HG02973 (cell line): ENCODE measurements at regions not wholly inside any gene's neighbourhood (a gene's known extent, or its start where the extent isn't known, plus 50 kb on each side); places are given as distances from the start of the nearest gene placed in this dataset.
A peak's percentile ranks its signal among the peaks of the same experiment; 100 is the strongest.
"Not testable (repeated sequence)": the region's sequence is repeated elsewhere in the genome, so short reads cannot be mapped to it uniquely, and the experiment has no call there.

Experiments
- ATAC-seq: cut with Tn5 transposase; IDR thresholded peaks from one replicate; pipeline ENCODE4 v1.9.1; 2021; ENCODE audit warnings: moderate library complexity; ENCODE audit not compliant: unreplicated experiment

DNA sequence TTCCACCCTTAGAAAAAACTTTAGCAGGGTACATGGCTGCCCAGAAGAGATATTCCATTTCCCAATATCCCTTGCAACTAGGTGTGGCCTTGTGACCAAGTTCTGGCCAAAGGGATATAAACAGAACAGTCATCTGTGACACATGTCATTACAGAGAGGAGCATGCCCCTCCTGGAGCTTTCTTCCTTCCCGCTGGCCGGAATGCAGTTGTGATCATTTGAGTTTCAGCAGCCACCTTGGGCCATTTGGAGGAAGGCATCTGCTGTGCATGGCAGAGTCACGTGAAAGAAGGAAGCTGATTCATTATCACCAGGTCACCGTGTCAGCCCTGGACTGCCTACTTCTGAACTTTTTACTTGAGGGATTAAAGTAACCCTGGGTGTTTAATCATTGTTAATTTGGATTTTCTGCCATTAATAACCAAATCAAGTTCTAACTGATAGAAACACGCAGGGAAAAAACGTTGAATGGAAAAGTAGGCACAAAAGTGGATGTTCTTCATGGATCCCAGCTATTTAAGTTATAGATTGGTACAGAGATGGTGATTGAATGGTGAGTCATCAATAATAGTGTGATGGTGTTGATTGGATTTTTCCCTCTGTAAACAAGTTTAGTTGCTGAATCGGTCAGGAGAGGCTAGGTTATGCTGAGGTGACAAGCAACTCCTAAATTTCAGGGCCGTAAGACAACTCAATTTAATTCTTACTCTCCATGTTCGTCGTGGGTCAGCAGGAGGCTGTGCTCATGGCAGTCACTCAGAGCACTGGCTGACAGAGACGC, 80.7 kb upstream of the CCDC167 start:
- ATAC-seq: no peak

- no peak for ATAC-seq
Observed at GRCh38 chr6:37579444-37580067, 79.9 kb upstream of the CCDC167 start.

- ATAC-seq: no peak
Observed at GRCh38 chr6:37578104-37578503, 78.4 kb upstream of the CCDC167 start.

DNA sequence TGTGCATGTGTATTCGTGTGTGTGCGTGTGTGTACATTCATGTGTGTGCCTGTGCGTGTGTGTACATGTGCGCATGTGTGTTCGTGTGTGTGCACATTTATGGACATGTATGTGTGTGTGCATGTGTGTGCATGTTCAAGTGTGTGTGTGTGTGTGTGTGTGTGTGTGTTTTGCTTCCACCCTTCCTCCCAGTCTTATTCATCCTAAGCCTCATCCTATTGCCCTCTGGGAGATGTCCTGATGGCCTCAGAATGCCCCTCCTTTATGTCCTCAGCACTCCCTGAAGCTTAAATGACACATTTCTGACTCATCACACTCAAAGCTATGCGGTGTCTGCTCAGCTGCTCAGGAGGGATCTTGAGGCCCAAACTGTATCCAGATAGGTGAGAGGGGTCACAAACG, 76.6 kb upstream of the CCDC167 start:
- ATAC-seq: no peak

DNA sequence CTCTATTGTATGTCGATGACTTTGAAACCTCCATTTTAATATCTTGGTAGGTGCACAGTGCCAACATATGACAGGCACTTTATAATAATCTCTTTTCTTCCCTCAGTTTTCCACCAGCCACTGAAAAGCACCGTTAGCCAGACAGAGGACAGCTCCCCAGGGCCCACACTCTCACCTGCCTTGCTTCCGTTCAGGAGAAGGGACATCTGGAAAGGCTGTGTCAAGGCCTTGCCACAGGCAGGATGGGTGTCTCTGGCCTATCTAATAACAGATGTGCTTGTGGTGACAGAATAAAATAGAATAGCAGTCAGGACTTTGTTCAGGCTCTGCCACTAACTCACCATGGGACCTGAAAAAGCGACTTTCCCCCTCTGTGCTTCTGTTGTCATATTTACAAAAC, 75.5 kb upstream of the CCDC167 start:
- ATAC-seq: no peak

DNA sequence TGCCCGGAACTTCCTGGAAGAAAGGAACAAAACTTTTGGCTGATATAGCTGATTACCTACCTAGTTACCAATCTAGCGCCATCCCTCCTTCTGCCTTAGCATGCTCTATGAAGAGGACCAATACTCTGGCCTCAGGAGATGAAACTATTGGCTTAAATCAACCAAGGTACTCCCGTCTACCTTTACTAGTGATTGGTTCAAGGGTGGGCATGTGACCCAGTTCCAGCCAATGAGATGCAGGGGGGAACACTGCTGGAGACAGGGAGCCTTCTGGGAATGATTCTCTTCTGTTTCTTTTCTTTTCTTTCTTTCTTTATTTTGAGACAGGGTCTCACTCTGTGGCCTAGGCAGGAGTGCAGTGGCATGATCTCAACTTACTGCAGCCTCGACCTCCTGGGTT, 72.6 kb upstream of the CCDC167 start:
- ATAC-seq: no peak

DNA sequence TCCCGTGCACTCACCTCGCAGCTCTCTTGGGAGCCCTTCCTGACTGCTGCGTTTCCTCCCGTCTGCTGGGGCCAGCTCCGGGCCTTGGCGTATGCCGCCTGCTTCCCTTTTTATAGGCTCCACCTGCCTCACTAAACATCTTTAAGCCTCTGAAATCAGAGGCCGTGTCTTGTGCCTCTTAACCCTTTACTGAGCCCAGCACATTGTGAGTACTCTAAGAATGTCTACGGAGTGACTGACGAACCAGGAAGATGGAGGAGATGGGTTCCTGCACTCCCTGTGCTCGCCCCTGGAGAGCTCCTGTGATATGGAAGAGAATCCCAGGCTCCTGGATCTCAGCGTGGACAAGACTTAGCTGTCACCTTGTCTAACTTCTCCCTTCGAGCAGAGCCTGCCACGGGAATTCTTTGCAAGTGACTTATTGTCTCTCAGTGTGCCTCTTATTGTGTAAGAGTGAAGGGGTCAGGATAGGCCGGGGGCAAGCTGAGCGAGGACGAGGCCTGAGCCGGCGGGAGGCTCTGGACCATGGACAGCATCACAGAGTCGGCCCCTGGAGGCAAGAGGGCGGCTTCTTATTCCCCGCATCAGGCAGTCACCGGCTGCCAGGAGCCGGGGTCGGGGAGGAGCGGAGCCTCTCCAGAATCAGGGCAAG, 70.9 kb upstream of the CCDC167 start:
- ATAC-seq: no peak

GRCh38 chr6:37569743-37570481, 70.2 kb upstream of the CCDC167 start:
- ATAC-seq: no peak

DNA sequence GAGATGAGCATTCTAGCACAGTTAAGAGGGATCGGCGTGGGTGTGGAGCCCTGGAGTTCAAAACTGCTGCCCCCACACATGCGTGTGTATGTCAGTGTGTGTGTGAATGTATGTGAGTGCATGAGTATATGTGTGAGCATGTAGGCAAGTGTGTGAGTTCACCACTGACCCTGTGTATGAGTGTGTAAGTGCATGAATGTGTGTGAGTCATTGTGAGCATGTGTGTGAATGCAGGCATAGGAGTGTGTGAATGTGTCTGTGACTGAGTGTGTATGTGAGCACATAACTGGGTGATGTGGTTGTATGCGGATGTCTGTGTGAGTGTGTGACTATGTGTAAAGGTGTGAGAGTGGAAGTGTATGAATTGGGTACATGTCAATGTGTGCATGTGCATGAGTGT, 69.6 kb upstream of the CCDC167 start:
- no peak for ATAC-seq

DNA sequence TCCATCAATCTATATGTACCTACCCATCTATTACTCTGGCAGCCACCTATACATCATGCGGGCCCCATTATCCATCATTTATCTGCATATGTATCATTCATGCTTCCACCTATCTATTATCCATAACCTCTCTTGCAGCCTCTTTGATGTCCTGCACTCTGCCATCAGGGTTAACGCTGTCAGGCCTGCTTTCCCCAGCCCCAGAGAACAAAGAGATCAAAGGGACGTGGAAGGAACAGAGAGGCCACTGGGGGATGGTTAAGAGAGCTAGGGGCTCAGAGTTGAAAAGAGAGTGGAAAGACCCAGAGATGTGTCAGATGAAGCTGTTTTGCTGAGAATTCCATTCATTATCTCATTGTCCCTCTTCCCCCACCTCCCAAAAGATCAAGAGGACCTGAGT, 67.3 kb upstream of the CCDC167 start:
- no peak for ATAC-seq

DNA sequence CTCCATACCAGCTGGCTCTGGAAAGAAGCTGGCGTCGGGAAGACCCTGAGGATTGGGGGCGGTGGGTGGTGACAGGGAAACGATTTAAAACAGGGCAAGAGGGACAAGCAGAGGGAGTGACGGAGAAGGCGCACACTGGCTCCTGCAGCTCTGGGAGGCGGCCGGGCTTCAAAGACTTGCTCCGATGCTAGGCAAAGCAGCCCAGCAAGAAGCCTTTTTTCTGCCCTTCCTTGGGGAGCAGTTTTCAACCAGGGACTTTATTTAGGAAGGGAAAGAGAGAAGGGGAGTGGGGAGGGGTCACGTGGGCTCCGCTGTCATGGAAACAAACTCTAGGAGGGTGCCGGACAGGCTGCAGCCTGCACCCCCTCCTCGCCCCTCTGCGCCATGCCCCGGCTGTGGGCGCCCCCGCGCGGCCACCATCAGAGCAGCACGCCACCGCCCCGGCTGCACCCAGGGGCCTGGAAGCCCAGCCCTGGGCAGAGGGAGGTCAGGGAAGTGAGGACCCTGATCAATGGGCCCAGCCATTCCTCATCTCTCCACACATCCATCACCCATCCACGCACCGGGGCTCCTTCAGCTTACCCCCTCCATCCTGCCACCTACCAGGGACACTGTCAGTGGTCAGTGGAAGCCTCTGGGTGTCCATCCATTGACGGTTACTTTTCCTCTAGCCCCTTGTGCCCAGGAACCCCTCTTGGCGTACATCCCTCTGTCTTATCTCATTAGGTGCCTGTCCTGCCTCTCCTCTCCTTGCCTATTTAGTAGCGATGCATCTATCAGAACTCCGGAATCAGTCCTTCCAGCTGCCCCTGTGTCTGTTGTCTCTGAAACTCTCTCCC, 66.6 kb upstream of the CCDC167 start:
- ATAC-seq: peak; percentile 33

DNA sequence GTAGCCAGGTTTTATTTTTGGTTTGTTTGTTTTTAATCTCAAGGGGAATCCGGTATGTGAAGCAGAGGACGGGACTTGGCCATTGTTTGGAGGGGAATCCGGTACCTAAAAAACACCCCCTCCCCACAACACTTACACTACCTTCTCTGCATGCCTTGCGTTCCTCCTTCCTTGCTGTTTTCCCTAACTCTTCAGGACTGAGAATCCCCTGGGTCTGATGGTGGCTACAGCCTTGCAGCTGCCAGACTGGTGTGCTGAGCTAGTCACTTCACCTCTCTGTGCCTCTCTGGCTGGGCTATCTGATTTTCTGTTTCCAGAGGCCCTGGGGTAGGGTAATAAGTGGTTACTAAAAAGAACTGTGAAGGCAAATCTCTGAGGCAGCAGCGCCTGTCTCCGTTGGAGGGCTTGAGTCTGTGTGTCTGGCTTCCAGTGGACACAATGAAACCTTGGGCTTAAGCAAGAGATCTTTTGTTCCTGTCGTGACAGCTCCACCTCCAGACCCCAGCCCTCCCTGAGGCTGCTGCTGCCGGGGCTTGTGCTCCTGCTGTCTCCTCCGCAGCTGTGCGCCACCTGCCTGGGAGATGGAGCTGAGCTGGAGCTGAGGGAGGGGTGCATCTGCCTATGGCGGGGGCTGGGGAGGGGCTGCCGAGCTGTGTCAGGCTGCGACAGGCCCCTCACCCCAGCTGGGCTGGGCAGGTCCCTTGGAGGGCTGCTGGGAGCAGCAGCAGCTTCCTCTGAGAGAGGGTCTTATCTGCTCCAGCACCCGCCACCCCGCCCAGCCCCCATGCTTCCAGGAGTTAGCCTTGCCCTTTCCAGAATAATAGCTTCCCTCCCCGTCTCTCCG, 65.8 kb upstream of the CCDC167 start:
- ATAC-seq: no peak

DNA sequence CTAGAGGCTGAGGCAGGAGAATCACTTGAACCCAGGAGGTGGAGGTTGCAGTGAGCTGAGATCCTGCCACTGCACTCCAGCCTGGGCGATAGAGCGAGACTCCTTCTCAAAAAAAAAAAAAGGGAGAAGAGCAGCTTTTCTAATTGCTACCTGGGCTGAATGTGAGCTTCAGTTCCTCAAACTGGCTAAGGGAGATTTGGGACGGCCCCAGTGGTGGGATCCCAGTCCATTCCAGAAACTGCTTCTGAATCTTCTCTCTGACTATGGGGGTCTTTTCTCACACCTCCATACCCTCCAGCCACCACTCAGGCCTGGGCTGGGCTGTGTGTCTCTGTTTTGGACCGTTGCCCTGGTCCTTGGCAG, 63.2 kb upstream of the CCDC167 start:
- not testable (repeated sequence) for ATAC-seq

GRCh38 chr6:37561361-37561760, 61.7 kb upstream of the CCDC167 start:
- ATAC-seq: no peak

DNA sequence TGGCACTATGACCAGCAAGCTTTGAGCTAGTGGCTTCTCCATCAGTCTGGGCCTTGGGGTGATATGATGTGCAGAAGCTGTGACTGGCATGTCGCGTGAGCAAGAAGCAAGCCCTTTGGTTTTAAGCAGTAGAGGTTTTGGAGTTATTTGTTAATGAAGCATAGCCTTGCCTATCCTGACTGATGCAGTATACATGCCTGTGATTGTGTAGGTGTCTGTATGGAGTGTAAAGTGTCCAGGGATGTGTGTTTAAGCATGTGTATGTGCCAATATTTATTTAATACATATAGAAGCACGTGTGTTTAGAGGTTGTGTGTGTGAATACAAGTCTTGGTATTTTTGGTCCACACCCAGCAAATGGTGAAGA, 61.0 kb upstream of the CCDC167 start:
- no peak for ATAC-seq

- ATAC-seq: no peak
Observed at GRCh38 chr6:37559501-37559900, 59.8 kb upstream of the CCDC167 start.

- no peak for ATAC-seq
Observed at GRCh38 chr6:37559050-37559449, 59.4 kb upstream of the CCDC167 start.

GRCh38 chr6:37558646-37559045, 59.0 kb upstream of the CCDC167 start:
- no peak for ATAC-seq

DNA sequence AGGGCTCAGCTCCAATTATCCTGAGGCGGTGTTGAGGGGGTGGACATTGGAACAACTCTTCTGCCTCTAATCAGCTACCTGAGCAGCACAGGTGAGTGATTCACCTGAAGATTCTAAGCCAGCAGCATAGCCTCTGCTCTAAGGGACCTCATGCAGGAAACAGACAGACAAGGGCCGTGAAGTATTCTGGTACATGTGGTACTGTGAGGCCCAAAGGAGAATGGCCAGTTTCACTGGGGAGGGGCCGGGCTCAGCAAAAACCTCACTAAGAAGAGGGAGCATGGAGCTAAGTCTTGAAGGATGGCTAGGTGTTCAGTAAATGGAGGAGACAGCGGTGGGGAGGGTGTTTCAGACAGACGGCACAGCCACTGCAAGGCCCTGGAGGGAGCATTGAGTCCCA, 58.5 kb upstream of the CCDC167 start:
- ATAC-seq: no peak

DNA sequence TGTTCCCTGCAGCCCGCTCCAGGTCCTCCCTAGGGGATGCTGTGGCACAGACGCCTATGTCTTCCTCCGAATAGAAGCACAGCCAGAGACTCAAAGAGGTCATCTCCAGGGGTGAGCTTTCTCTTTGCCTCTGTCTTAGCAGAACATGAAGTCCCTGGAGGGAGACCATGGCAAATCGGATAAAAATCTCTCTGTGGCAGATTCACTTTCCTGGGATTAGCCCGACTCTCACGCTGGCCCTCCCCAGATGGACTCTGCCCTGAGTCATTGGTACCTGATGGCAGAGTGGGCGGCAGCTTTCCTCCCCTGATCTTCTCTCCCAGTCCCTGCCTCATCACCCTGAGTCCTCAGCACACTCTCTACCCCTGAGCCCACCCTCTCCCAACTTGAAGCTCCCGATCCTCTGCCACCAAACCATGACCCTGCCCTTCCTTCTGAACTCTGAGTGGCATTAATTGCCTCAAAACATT, 58.0 kb upstream of the CCDC167 start:
- no peak for ATAC-seq
